Activated T-cell treated with anti-CD3 and anti-CD28 coated beads for 48 hours (primary cell): ENCODE measurements at regions not wholly inside any gene's neighbourhood (a gene's known extent, or its start where the extent isn't known, plus 50 kb on each side); places are given as distances from the start of the nearest gene placed in this dataset.

Experiments used
- DNase-seq: peaks from one replicate; pipeline ENCODE4 v3.0.0-alpha.2; 2020; ENCODE audit warnings: low read depth

GRCh38 chr9:68648164-68648563 is 56.9 kb upstream of the PIP5K1B start:
- DNase-seq, result no peak

- no peak for DNase-seq
Observed at GRCh38 chr9:68648971-68649370, 56.1 kb upstream of the PIP5K1B start.

- DNase-seq, result no peak
Observed at GRCh38 chr9:68651280-68651893, 53.7 kb upstream of the PIP5K1B start.

GRCh38 chr9:68653141-68653595 is 51.9 kb upstream of the PIP5K1B start:
- DNase-seq, result peak; percentile 21

- no peak for DNase-seq
Observed at GRCh38 chr9:68654075-68654474, 51.0 kb upstream of the PIP5K1B start.
